ENCODE measurements at regions not wholly inside any gene's neighbourhood (a gene's known extent, or its start where the extent isn't known, plus 50 kb on each side); places are given as distances from the start of the nearest gene placed in this dataset.
"Not testable (repeated sequence)": the region's sequence is repeated elsewhere in the genome, so short reads cannot be mapped to it uniquely, and the experiment has no call there.

DNA sequence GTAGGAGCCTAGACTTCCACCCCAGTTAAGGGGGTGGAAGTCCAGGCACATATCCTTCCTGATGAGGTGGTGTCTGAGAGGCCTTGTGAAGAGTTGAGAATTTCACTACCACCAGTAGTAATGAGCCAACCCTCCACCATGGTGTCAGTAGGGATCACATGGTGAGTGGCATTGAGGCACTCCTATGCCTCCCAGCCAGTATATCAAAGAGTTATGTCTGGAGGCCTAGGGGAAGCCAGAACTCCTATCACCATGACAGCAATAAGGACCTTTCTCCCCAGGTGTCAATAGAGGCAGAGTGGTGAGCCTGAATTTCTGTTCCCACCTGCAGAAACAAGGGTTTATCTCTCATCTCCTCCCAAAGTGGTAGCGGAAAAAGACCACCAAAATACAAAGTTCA, 106.6 kb upstream of the ADTRP start:
- no peak for DNase-seq

DNA sequence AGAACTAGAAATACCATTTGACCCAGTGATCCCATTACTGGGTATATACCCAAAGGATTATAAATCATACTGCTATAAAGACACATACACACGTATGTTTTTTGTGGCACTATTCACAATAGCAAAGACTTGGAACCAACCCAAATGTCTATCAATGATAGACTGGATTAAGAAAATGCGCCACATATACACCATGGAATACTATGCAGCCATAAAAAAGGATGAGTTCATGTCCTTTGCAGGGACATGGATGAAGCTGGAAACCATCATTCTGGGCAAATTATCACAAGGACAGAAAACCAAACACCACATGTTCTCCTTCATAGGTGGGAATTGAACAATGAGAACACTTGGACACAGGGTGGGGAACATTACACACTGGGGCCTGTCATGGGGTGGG, 104.9 kb upstream of the ADTRP start:
- DNase-seq, result not testable (repeated sequence)

DNA sequence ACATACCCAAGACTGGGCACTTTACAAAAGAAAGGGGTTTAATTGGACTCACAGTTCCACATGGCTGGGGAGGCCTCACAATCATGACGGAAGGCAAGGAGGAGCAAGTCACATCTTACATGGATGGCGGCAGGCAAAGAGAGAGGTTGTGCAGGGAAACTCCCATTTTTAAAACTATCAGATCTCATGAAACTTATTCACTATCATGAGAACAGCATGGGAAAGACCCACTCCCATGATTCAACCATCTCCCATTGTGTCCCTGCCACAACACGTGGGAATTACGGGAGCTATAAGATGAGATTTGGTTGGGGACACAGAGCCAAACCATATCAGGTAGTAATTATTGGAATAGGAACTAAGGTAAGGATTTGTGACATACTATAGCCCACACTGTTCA, 101.6 kb upstream of the ADTRP start:
- DNase-seq, result not testable (repeated sequence)

GRCh38 chr6:11878735-11879134, 100.1 kb upstream of the ADTRP start:
- DNase-seq, result no peak

GRCh38 chr6:11878029-11878428, 99.4 kb upstream of the ADTRP start:
- DNase-seq, result no peak

DNA sequence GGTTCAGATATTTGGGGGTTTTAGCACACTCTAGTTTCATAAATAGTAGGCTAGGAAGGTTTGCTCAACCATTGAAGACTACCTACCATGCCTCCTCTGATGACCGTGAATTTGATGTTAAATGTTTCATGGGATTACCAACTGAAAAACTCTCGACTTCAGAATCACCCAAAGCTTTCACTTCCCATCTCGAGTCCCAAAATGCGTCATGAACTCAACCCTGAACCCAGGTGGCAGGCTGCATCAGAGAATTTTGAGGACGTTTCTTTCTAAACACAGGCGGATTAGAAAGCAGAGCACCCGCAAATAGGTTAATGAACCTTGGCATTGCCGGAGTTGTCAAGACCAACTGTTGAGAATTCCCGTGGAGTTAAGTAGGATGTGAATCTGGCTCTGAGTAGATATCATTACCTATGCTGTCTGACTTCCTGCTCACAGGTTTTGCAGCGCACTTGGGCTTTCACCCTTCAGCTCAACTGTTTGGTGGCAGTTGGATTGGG, 98.4 kb upstream of the ADTRP start:
- no peak for DNase-seq

DNA sequence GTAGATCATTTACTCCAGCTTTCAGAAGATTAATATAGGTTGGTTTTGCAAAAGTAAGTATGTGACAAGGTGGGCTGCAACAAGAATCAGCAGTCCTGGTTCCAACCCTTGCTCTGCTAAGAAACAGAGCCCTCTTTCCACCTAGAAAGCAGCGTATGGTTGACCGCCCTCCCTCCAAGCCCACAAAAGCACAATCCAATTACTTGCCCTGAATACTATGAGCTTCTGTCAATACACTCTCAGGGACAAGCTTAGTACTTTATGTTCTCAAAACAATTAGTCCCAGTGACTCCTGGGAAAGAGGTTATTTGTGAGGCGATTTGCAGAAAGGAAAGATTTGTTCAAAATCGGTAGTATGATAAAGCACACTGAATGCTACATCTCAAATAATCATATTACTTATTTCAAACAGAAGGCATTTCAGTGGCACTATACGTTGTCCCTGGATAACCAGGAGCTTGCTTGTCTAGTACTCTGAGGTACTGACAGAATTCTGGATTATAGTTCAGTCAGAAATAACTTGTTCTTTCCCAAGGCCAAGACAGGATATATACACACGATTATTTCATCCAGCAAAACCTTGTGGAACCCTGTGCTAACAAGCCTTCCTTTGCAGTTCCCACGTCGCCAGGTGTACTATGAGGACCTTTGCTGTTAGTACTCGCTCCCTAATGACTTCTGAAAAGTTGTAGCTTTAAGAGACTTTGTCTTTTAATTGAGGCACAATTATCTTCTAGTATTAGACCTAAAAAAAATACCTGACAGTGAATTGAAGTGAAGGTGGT, 96.9 kb upstream of the ADTRP start:
- DNase-seq, result no peak

GRCh38 chr6:11869672-11870340, 91.2 kb upstream of the ADTRP start:
- DNase-seq, result no peak

DNA sequence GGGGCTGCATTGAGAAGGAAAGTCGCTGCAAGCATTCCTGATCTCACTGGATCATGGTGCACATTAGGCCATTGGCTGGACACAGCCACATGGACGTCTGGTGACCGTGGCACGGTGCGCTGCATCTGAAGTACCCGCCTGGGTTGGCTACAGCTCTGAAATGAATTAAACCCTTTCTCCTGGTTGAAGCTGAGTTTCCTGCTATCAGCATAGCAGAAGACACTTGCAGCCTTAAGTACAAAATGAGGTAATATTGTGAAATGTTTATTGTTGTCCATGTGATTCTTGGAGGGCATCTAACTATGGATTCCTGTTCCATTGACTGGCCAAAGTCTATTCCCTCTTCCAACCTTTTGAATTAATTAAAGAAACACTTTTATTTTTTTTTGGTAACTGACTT, 89.8 kb upstream of the ADTRP start:
- DNase-seq, result no peak

DNA sequence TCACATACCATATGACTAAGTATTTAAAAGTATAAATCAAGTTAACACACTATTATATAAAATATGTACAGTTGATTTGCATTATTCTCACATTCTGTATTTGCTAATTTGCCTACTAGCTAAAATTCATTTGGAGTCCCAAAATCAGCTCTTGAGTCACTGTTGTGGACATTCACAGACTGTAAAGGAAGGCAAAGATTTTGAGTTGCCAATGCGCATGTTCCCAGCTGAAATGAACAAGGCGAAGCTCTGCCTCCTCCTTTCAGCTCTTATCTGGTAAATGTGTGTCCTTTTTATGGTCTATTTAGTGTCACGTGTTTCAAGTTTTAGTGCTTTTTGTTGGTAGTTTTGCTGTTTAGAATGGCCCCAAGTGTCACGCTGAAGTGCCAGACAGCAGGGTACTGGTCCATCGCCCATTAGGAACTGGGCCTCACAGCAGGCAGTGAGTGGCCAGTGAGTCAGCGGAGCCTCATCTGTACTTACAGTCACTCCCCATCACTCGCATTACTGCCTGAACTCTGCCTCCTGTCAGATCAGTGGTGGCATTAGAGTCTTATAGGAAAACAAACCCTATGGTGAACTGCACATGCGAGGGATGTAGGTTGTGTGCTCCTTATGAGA, 87.2 kb upstream of the ADTRP start:
- DNase-seq, result no peak

GRCh38 chr6:11858439-11858838, 79.8 kb upstream of the ADTRP start:
- DNase-seq, result no peak

- no peak for DNase-seq
These were observed 77.1 kb upstream of the ADTRP start for GRCh38 chr6:11855743-11856142.

DNA sequence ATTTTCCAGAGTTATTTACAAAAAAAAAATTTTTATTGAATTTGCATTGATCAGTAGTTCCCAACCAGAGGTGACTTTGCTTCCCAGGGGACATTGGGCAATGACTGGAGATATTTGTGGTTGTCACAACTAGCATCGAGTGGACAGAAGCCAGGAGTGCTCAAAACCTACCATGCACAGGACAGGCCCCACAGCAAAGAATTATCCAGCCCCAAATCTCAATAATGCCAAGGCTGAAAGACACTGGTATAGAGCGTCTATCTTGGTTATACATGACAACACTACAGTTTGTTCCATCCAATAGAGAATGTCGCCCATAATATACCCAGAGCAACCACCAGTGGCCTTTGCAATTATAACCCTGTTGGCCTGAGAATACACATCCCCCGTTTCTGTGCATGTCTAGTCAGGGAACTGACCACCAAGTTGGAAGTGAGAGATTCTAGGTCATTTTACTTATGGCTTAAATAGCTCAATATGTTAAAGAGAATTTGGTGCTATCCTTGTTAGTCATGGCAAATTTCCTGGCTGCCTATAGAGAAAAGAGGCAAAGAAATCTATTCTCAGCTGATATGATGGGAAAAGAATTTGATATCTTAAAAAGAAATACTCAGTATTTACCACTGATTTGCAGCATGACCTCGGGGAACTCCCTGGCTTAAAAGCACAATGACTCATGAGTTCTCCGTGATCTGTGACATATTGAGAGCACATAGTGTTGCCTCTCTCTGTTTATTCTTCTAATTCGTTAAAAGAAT, 76.0 kb upstream of the ADTRP start:
- DNase-seq, result no peak

DNA sequence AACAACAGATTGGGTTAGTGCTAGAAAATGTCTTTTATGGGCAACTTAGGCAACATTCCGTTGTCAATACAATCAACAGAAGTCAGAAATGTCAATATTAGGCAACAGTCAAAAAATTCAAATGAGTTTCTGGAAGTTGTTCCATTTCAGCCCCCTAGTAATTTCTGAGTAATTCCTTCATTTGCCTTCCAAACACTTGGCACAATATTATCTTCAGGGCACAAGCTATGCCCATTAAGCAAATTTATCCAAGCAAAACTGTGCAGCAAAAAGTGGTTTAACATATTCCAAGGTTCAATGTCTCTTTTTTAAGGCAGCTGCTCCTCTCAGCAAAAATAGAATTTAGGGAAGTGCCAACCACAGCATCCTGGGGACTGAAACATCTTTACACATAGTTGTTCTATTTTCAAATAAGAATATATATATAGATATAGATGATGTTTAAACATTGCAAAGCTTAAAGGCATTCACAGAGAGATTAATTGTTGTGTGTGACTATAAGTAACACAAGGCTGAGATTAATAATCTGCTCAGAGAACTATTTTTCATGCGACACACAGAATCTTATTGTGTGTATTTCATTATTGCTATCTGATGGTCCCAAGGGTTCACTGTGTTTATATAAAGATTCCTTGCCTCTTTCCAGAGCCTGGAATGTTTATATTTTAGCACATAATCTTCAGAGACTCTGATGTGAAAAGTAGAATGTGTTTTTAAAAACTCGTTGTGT, 75.2 kb upstream of the ADTRP start:
- DNase-seq, result no peak

- DNase-seq, result no peak
These were observed 73.6 kb upstream of the ADTRP start for GRCh38 chr6:11852061-11852651.

GRCh38 chr6:11851387-11851786, 72.8 kb upstream of the ADTRP start:
- no peak for DNase-seq

DNA sequence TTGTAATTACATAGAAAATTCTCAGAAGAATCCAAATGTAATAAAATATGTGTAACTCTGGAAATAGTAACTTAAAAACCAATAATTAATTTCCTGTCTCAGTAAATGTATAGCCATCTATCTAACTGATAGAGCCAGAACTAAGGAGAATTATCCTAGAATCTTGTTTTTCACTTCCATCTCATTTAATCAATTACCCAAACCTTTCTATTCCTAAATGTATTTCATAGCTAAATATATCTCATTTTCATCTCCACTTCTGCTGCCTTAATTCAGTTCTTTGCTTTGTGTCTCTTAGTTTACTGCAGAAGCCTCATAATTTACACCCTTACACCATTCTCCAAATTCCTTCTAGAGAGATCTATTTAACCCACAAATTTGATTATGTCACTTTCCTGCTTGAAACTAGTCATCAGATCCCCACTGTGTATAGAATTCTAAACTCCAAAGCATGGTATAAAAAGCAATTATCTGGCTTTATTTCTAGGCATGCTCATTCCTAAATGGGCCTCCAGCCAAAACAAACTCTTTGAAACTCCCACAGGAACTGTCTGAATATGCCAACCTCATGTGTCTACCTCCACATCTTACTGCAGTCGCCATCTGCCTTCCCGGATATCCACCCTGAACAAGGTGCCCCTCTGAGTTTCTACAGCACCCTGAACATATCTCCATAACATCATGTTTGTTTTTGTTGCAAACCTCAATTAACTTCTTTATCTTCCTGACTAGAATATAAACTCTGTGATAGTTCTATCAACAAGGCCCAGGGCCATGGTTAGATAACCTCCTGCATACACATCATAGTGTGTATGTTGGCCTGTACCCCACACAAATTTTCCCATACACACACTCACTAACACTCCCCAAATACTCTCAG, 70.5 kb upstream of the ADTRP start:
- no peak for DNase-seq

DNA sequence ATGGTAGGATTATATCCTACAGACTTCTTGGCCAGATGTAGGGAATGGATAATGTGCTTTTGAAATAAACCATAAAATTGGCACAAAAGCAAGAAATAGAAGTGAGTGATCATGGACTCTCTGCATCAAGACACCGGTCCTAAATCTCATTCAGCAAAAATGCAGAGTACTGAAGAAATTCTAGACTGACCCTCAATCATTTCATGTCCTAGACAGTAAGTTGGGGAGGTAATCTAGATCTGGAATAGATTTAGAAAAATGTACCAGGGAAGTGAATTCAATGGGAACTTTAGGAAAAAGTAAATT, 69.7 kb upstream of the ADTRP start:
- no peak for DNase-seq

DNA sequence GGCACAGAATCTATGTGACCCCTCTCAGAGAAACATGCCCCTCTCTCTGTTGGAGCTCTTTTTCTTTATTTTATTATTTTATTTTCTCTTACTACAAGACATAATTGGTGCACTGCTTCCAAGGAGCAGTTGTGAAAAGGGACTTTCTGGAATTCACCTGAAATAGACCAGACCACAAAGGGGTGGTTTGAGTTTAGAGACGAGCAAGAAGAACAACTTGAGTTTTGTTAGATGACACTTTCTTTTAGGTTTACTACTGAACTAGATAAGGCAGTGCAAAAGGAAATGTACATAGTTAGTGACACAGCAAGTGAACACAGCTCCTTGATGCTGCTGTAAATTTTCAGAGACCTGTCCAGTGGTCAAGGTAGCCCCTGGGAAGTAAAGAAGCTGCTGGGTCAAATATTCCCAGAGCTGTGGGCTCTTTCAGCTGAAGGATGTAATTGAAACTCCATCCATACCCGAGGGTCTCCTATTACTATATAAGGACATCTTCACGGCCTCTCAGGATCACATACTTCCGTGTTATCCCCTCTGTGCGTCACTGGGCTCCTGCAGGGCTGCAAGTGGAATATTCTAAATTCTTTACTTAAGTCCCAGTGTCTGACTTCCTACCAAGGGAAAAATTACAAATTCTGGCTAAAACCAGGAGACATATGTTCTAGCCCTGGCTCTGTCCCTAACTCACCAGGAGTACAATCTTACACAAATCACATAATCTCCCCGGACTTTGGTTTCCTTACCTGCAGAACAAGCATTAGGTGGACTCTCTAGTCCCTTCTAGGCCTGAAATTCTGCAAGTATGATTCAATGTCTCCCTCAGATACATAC, 69.1 kb upstream of the ADTRP start:
- DNase-seq, result no peak

- not testable (repeated sequence) for DNase-seq
These were observed 68.5 kb upstream of the ADTRP start for GRCh38 chr6:11847068-11847467.
